Keratinocyte (primary cell): ENCODE measurements at regions not wholly inside any gene's neighbourhood (a gene's known extent, or its start where the extent isn't known, plus 50 kb on each side); places are given as distances from the start of the nearest gene placed in this dataset.

ENCODE experiments used
- DNase-seq: peaks from one replicate; pipeline ENCODE4 v3.0.0-alpha.2; 2011; ENCODE audit warnings: low read depth, missing footprints, low spot score
- FAIRE-seq: peaks from 2 replicates; lab custom pipeline; 2011; peaks lifted over from hg19 to GRCh38; lab: Jason Lieb, UNC
- H2AFZ ChIP-seq: 2 replicates; pipeline ENCODE4 v1.6.0; 2012; ENCODE audit warnings: low read length, control low read depth, inconsistent platforms; ENCODE audit not compliant: control insufficient read depth
- H3K27ac ChIP-seq: 2 replicates; pipeline ENCODE4 v1.5.1; 2011; ENCODE audit warnings: low read length; ENCODE audit not compliant: control insufficient read depth, insufficient read depth
- H3K27me3 ChIP-seq: 3 replicates; pipeline ENCODE4 v1.6.0; 2011; ENCODE audit warnings: low read length; ENCODE audit not compliant: control insufficient read depth, insufficient read depth; ENCODE audit errors: extremely low read depth
- H3K36me3 ChIP-seq, 2 experiments: 2 replicates in 1 of 2; 3 replicates in 1 of 2; pipeline ENCODE4 v1.5.1; 2011; ENCODE audit warnings: low read length in 2 of 2, mild to moderate bottlenecking in 1 of 2; ENCODE audit not compliant: control insufficient read depth in 2 of 2, insufficient read depth in 2 of 2; ENCODE audit errors: extremely low read depth in 1 of 2
- H3K4me1 ChIP-seq: 3 replicates; pipeline ENCODE4 v1.5.1; 2011; ENCODE audit warnings: low read length; ENCODE audit not compliant: control insufficient read depth, insufficient read depth; ENCODE audit errors: extremely low read depth
- H3K4me2 ChIP-seq: 3 replicates; pipeline ENCODE4 v1.6.0; 2011; ENCODE audit warnings: low read depth, low read length; ENCODE audit not compliant: control insufficient read depth, insufficient read depth; ENCODE audit errors: extremely low read depth
- H3K4me3 ChIP-seq, 3 experiments: fragments of 200-600 bp in 1 of 3; sonication (generic) in 1 of 3; 2 replicates in 2 of 3; 3 replicates in 1 of 3; pipeline ENCODE4 v1.5.1; 2011 to 2016; ENCODE audit warnings: low read length in 3 of 3, mild to moderate bottlenecking in 3 of 3, control low read depth in 2 of 3, inconsistent platforms in 1 of 3, low read depth in 1 of 3, mixed read lengths in 1 of 3, mixed run types in 1 of 3, moderate library complexity in 1 of 3; ENCODE audit not compliant: control insufficient read depth in 2 of 3, insufficient read depth in 2 of 3; ENCODE audit errors: extremely low read depth in 1 of 3
- H3K79me2 ChIP-seq: 2 replicates; pipeline ENCODE4 v1.6.0; 2012; ENCODE audit warnings: low read length; ENCODE audit not compliant: control insufficient read depth, insufficient read depth
- H3K9ac ChIP-seq: 3 replicates; pipeline ENCODE4 v1.6.0; 2011; ENCODE audit warnings: low read length; ENCODE audit not compliant: control insufficient read depth, insufficient read depth; ENCODE audit errors: extremely low read depth
- H3K9me1 ChIP-seq: 3 replicates; pipeline ENCODE4 v1.6.0; 2011; ENCODE audit warnings: low read length; ENCODE audit not compliant: control insufficient read depth, insufficient read depth; ENCODE audit errors: extremely low read depth
- H3K9me3 ChIP-seq: 2 replicates; pipeline ENCODE4 v1.5.1; 2012; ENCODE audit warnings: low read depth, low read length; ENCODE audit not compliant: control insufficient read depth
- H4K20me1 ChIP-seq: 3 replicates; pipeline ENCODE4 v1.6.0; 2011; ENCODE audit warnings: low read length; ENCODE audit not compliant: control insufficient read depth, insufficient read depth; ENCODE audit errors: extremely low read depth
- EZH2 ChIP-seq: IDR thresholded peaks from one replicate; pipeline ENCODE4 v1.6.1; 2012; ENCODE audit warnings: inconsistent platforms, mild to moderate bottlenecking, low read length, moderate library complexity
- dilution Hi-C: fragments of 300-500 bp; cut with MboI; formaldehyde crosslinking; loops from one replicate; pipeline ENCODE4 v1.7.0; 2020; ENCODE audit warnings: low sequenced_read_pairs; ENCODE audit not compliant: extremely low pct_ligation_motif_present
- TF ChIP-seq, protein P1 (sequence below), 3 experiments: IDR thresholded peaks in 1 of 3; conservative IDR thresholded peaks in 1 of 3; optimal IDR thresholded peaks in 1 of 3; 2 replicates in 2 of 3; 3 replicates in 1 of 3; pipeline versions ENCODE3 to v1.5.1; 2011; ENCODE audit warnings: low read length in 3 of 3, mild to moderate bottlenecking in 3 of 3, moderate library complexity in 2 of 3, control low read depth in 1 of 3, inconsistent platforms in 1 of 3; ENCODE audit not compliant: insufficient read depth in 2 of 3; ENCODE audit errors: extremely low read depth in 1 of 3

DNA sequence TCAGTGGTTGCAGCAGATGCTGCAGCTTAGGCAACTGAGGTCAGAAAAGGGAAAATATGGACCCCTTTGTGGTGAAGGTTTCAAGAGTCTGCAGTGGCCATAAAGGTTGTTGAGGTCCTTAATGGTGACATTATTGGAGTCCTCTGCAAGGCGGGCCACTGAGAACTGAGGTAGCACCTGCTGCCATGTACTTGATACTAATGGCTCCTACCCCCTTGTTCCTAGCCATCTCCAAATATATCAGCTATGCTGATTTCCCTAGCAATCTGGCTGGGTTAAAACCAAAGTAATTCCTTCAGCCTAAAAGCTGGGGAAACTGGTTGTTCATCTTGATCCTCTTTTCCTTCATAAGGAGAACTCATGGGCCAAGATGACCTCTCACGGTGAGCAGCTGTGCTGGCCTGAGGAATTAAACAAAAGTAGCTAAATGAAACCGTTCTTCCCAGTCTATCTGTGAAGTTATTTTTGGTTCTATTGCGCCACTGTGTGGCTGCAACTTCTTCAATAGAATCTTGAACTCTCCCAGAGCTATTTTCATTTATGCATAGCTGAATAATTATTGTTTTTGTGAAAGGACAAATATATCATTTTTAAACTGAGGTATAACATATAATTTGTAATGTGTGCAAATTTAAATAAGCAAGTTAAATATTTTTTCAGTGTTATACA lies 76.1 kb upstream of the PLSCR4 start:
- Histone ChIP-seq H3K27ac (no peak overlapping the region), H2AFZ (no peak overlapping the region), H3K4me1 (no peaks in the 10 kb centered on the region), H3K4me2 (no peak overlapping the region), H3K9ac (no peak overlapping the region), H3K27me3 (no peaks in the 10 kb centered on the region), H3K9me3 (no peaks in the 10 kb centered on the region), H3K4me3 (no peak overlapping the region), H3K9me1 (no peaks in the 10 kb centered on the region), H4K20me1 (no peaks in the 10 kb centered on the region), H3K79me2 (no peaks in the 10 kb centered on the region), H3K36me3 (no peaks in the 10 kb centered on the region)
- peak; percentile 61 for FAIRE-seq
- dilution Hi-C loops, result no loop called here
- DNase-seq, result no peak
- TF ChIP-seq, protein P1, sequence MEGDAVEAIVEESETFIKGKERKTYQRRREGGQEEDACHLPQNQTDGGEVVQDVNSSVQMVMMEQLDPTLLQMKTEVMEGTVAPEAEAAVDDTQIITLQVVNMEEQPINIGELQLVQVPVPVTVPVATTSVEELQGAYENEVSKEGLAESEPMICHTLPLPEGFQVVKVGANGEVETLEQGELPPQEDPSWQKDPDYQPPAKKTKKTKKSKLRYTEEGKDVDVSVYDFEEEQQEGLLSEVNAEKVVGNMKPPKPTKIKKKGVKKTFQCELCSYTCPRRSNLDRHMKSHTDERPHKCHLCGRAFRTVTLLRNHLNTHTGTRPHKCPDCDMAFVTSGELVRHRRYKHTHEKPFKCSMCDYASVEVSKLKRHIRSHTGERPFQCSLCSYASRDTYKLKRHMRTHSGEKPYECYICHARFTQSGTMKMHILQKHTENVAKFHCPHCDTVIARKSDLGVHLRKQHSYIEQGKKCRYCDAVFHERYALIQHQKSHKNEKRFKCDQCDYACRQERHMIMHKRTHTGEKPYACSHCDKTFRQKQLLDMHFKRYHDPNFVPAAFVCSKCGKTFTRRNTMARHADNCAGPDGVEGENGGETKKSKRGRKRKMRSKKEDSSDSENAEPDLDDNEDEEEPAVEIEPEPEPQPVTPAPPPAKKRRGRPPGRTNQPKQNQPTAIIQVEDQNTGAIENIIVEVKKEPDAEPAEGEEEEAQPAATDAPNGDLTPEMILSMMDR (optimal IDR thresholded peaks at IDR 0.05 in 1 of 3, IDR thresholded peaks at IDR 0.05 in 1 of 3, conservative IDR thresholded peaks at IDR 0.05 in 1 of 3; ENCODE audit: extremely low read depth in 1 of 3, insufficient read depth in 2 of 3, low read length in 3 of 3), result peak; percentile 27 to 42 (median 41)
- no peak for TF ChIP-seq EZH2

DNA sequence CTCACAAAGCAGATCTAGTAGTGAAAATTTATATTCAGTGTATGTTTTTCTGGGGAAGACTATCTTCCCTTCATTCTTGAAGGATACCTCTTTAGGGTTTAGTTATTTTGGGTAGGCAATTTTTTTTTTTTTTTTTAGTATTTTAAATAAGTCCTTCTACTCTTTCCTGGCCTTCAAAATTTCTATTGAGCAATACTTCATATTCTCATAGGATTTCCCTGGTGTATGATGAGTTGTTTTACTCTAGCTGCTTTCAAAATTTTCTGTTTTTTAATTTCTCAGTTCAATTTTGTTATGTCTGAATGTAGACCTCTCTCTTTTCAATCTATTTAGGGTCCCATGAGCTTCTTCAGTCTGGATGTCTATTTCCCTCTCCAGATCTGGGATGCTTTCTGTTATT lies 74.3 kb upstream of the PLSCR4 start:
- H2AFZ ChIP-seq, result no peak overlapping the region
- H3K4me1 ChIP-seq, result no peaks in the 10 kb centered on the region
- H3K9ac ChIP-seq, result no peak overlapping the region
- DNase-seq (no peak), FAIRE-seq (no peak)
- H3K36me3 ChIP-seq, result no peaks in the 10 kb centered on the region
- H4K20me1 ChIP-seq, result no peaks in the 10 kb centered on the region
- no peak for TF ChIP-seq EZH2
- TF ChIP-seq, protein P1 (optimal IDR thresholded peaks at IDR 0.05 in 1 of 3, IDR thresholded peaks at IDR 0.05 in 1 of 3, conservative IDR thresholded peaks at IDR 0.05 in 1 of 3; ENCODE audit: extremely low read depth in 1 of 3, insufficient read depth in 2 of 3, low read length in 3 of 3), result no peak
- no peaks in the 10 kb centered on the region for H3K27me3 ChIP-seq
- H3K9me1 ChIP-seq, result no peaks in the 10 kb centered on the region
- H3K27ac ChIP-seq, result no peak overlapping the region
- no peak overlapping the region for H3K4me3 ChIP-seq
- H3K4me2 ChIP-seq, result no peak overlapping the region
- H3K79me2 ChIP-seq, result no peaks in the 10 kb centered on the region
- H3K9me3 ChIP-seq, result no peaks in the 10 kb centered on the region
- dilution Hi-C loops, result no loop called here
